ENCODE measurements at regions not wholly inside any gene's neighbourhood (a gene's known extent, or its start where the extent isn't known, plus 50 kb on each side); places are given as distances from the start of the nearest gene placed in this dataset.
A peak's percentile ranks its signal among the peaks of the same experiment; 100 is the strongest.

DNA sequence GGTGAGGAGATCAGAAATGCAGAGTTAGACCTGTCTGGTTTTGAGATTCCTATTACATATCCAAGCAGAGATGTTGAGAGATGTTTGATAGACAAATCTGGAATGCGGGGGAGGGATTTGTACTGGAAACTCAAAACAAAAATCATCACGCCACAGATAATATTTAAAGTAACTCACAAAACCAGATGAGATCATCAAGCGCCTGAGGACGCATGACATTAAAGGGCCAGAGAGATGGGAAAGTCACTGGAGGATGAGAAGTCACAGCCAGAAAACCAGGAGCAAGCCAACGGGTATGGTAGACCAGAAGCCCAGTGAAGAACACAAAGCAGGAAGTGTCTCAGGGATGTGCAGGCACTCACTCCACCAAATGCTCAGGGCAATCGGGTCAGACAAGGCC, 87.7 kb downstream of the DLL1 start:
- no peak overlapping the region for H2BK20ac ChIP-seq (ENCODE audit: low read length)
- H4K20me1 ChIP-seq (replicated peaks in 1 of 2; ENCODE audit: control insufficient read depth in 1 of 2, insufficient read depth in 2 of 2, low read length in 2 of 2) = peaks cover 0 to 5% of the 10 kb centered on the region in 2 experiments
- no peak overlapping the region for H2BK15ac ChIP-seq (ENCODE audit: low read length)
- WGBS, 2 experiments (ENCODE audit: extremely low coverage in 1 of 2, insufficient coverage in 1 of 2, insufficient read length in 1 of 2, insufficient replicate concordance in 2 of 2, low coverage in 1 of 2, low lambda C conversion rate in 2 of 2, missing lambda C conversion rate in 1 of 2) = 98% methylated on average over 6 of the region's 6 CpGs; no CpG with 5 or more reads in 1 of the 2 experiments
- no peak overlapping the region for H2BK5ac ChIP-seq (ENCODE audit: low read depth, low read length)
- H3K4me1 ChIP-seq (replicated peaks in 1 of 4; ENCODE audit: control insufficient read depth in 3 of 4, insufficient read depth in 4 of 4, low read length in 3 of 4) = no peaks in the 10 kb centered on the region
- no peak overlapping the region for H2BK120ac ChIP-seq (replicated peaks; ENCODE audit: low read depth, low read length)
- H3K14ac ChIP-seq (ENCODE audit: insufficient read length) = no peak overlapping the region
- no peak overlapping the region for H2AFZ ChIP-seq (ENCODE audit: low read length)
- peaks cover 0 to 6% of the 10 kb centered on the region in 2 experiments; a peak in 1 of 4 replicates for H3K9me3 ChIP-seq (ENCODE audit: insufficient read depth in 2 of 2, low read depth in 1 of 2, low read length in 1 of 2)
- H3K27me3 ChIP-seq (replicated peaks in 1 of 4; ENCODE audit: control insufficient read depth in 3 of 4, extremely low read depth in 1 of 4, insufficient read depth in 3 of 4, low read length in 3 of 4) = no peaks in the 10 kb centered on the region; a peak in 1 of 7 replicates
- H3K56ac ChIP-seq (replicated peaks; ENCODE audit: insufficient read length, low read depth, low read length) = no peak overlapping the region
- H3K36me3 ChIP-seq (ENCODE audit: control insufficient read depth in 2 of 4, insufficient read depth in 4 of 4, low read length in 3 of 4) = no peaks in the 10 kb centered on the region
- no peak overlapping the region for H4K5ac ChIP-seq (ENCODE audit: insufficient read length, low read depth, low read length)
- FAIRE-seq (no peak), DNase-seq (ENCODE audit: low read depth in 1 of 2, low spot score in 2 of 2) (peak in 1 of 2 experiments; percentile 19)
- no peak overlapping the region for H3K23ac ChIP-seq (ENCODE audit: insufficient read length)
- H2AK5ac ChIP-seq (ENCODE audit: low read depth, low read length) = no peak overlapping the region
- H3K23me2 ChIP-seq (ENCODE audit: low read depth, low read length) = no peaks in the 10 kb centered on the region; the same call in 1 of the 2 replicates
- ChIA-PET POLR2A (ENCODE audit: partially characterized antibody) (no interaction called here), CTCF (ENCODE audit: partially characterized antibody) (interaction anchor here (1.4 kb wide), 1 partner anchor 412 kb away, joined by 4 read pairs; no protein-coding TSS in a partner anchor)
- H4K91ac ChIP-seq (replicated peaks; ENCODE audit: insufficient read length, low read length) = no peak overlapping the region
- no peak overlapping the region for H3K4ac ChIP-seq (replicated peaks; ENCODE audit: insufficient read length, low read depth, low read length)
- no peak overlapping the region for H3K9ac ChIP-seq (replicated peaks in 1 of 4; ENCODE audit: extremely low read depth in 1 of 4, low read depth in 3 of 4, low read length in 3 of 4)
- TF ChIP-seq CEBPB (IDR thresholded peaks at IDR 0.05; ENCODE audit: low read depth, low read length) (no peak), CHD2 (IDR thresholded peaks at IDR 0.05; ENCODE audit: low read length) (no peak), SP2 (IDR thresholded peaks at IDR 0.05; ENCODE audit: low read length) (no peak), TAF1 (IDR thresholded peaks at IDR 0.05; ENCODE audit: low read depth, low read length) (no peak), CHD1 (IDR thresholded peaks at IDR 0.05; ENCODE audit: low read depth, low read length) (no peak), CBX5 (IDR thresholded peaks at IDR 0.05; ENCODE audit: low read depth, low read length) (no peak), PHF8 (conservative IDR thresholded peaks at IDR 0.05; ENCODE audit: low read depth, low read length) (no peak), TEAD4 (IDR thresholded peaks at IDR 0.05; ENCODE audit: low read depth, low read length) (no peak), POLR2A (IDR thresholded peaks at IDR 0.05; ENCODE audit: control extremely low read depth in 1 of 2, low read depth in 2 of 2, low read length in 2 of 2) (no peak), EZH2 (IDR thresholded peaks at IDR 0.05; ENCODE audit: low read depth, low read length, severe bottlenecking) (no peak)
- TF ChIP-seq, protein P1, sequence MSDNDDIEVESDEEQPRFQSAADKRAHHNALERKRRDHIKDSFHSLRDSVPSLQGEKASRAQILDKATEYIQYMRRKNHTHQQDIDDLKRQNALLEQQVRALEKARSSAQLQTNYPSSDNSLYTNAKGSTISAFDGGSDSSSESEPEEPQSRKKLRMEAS (IDR thresholded peaks at IDR 0.05) = no peak
- H4K8ac ChIP-seq (ENCODE audit: extremely low read depth, insufficient read depth, low read length) = no peak overlapping the region
- no peaks in the 10 kb centered on the region for H3K79me2 ChIP-seq (ENCODE audit: control insufficient read depth in 1 of 2, insufficient read depth in 2 of 2, low read length in 2 of 2)
- H2BK12ac ChIP-seq (ENCODE audit: low read depth, low read length) = no peak overlapping the region
- H3K4me2 ChIP-seq (ENCODE audit: insufficient read depth in 1 of 2, low read depth in 2 of 2, low read length in 2 of 2) = no peak overlapping the region
- no peaks in the 10 kb centered on the region; the same call in 1 of the 2 replicates for H3K79me1 ChIP-seq (ENCODE audit: low read depth, low read length)
- H3K27ac ChIP-seq (ENCODE audit: low read depth, low read length) = no peak overlapping the region
- no peak overlapping the region for H3K18ac ChIP-seq (ENCODE audit: extremely low read depth, low read length)
- H3K4me3 ChIP-seq (ENCODE audit: extremely low read depth in 1 of 4, insufficient read depth in 2 of 4, low read depth in 3 of 4, low read length in 4 of 4) = no peak overlapping the region

Measured in H1 (cell line).